MM.1S (cell line): ENCODE measurements at regions not wholly inside any gene's neighbourhood (a gene's known extent, or its start where the extent isn't known, plus 50 kb on each side); places are given as distances from the start of the nearest gene placed in this dataset.

ENCODE experiments used
- CTCF ChIP-seq: fragments of 300-600 bp; sonication (generic); IDR thresholded peaks from 2 replicates; pipeline ENCODE4 v1.5.1; 2016; ENCODE audit warnings: antibody characterized with exemption, low read length, mixed read lengths
- EZH2 ChIP-seq: fragments of 300-600 bp; sonication (generic); optimal IDR thresholded peaks from 2 replicates; pipeline ENCODE3; 2017; ENCODE audit warnings: low read depth, mild to moderate bottlenecking, antibody characterized with exemption, low read length, mixed read lengths
- EZH2phosphoT487 ChIP-seq: fragments of 300-600 bp; sonication (generic); IDR thresholded peaks from 2 replicates; pipeline ENCODE4 v1.6.1; 2018; ENCODE audit warnings: antibody characterized with exemption, low read length

- TF ChIP-seq CTCF (no peak), EZH2 (no peak), EZH2phosphoT487 (no peak)
Measured at GRCh38 chr12:24408305-24408704, 458.8 kb upstream of the SOX5 start.
